HL-60/S4 (cell line): ENCODE measurements at regions not wholly inside any gene's neighbourhood (a gene's known extent, or its start where the extent isn't known, plus 50 kb on each side); places are given as distances from the start of the nearest gene placed in this dataset.
"Not testable (repeated sequence)": the region's sequence is repeated elsewhere in the genome, so short reads cannot be mapped to it uniquely, and the experiment has no call there.

ENCODE experiments used
- in situ Hi-C: fragments of 300-500 bp; cut with MboI; formaldehyde crosslinking; loops from 2 replicates; pipeline ENCODE4 v1.14.3; 2022; ENCODE audit warnings: low sequenced_read_pairs

- in situ Hi-C loops: no loop called here
Observed at GRCh38 chr4:12140864-12141263, 712.2 kb upstream of the HS3ST1 start.

GRCh38 chr4:12139296-12139695 is 710.6 kb upstream of the HS3ST1 start:
- in situ Hi-C loops: no loop called here

GRCh38 chr4:12138488-12138887 is 709.8 kb upstream of the HS3ST1 start:
- in situ Hi-C loops: no loop called here

- in situ Hi-C loops: no loop called here
Observed at GRCh38 chr4:12137575-12137974, 708.9 kb upstream of the HS3ST1 start.

- in situ Hi-C loops: no loop called here
Observed at GRCh38 chr4:12126474-12126873, 697.8 kb upstream of the HS3ST1 start.

- in situ Hi-C loops: no loop called here
Observed at GRCh38 chr4:12124138-12124537, 695.4 kb upstream of the HS3ST1 start.

GRCh38 chr4:12123707-12124106 is 695.0 kb upstream of the HS3ST1 start:
- in situ Hi-C loops: no loop called here

GRCh38 chr4:12122316-12122715 is 693.6 kb upstream of the HS3ST1 start:
- in situ Hi-C loops: no loop called here

- in situ Hi-C loops: no loop called here
Observed at GRCh38 chr4:12120968-12121367, 692.3 kb upstream of the HS3ST1 start.

GRCh38 chr4:12118651-12119213 is 690.0 kb upstream of the HS3ST1 start:
- in situ Hi-C loops: no loop called here

- in situ Hi-C loops: no loop called here
Observed at GRCh38 chr4:12116009-12116552, 687.4 kb upstream of the HS3ST1 start.

- in situ Hi-C loops: no loop called here
Observed at GRCh38 chr4:12110627-12111026, 681.9 kb upstream of the HS3ST1 start.

GRCh38 chr4:12109056-12109455 is 680.4 kb upstream of the HS3ST1 start:
- in situ Hi-C loops: not testable (repeated sequence)

- in situ Hi-C loops: no loop called here
Observed at GRCh38 chr4:12105519-12105918, 676.8 kb upstream of the HS3ST1 start.

GRCh38 chr4:12089920-12090319 is 661.2 kb upstream of the HS3ST1 start:
- in situ Hi-C loops: not testable (repeated sequence)

- in situ Hi-C loops: no loop called here
Observed at GRCh38 chr4:12084690-12085089, 656.0 kb upstream of the HS3ST1 start.

- in situ Hi-C loops: no loop called here
Observed at GRCh38 chr4:12071316-12071715, 642.6 kb upstream of the HS3ST1 start.

- in situ Hi-C loops: no loop called here
Observed at GRCh38 chr4:12053966-12054365, 625.3 kb upstream of the HS3ST1 start.

GRCh38 chr4:12053556-12053955 is 624.9 kb upstream of the HS3ST1 start:
- in situ Hi-C loops: no loop called here

- in situ Hi-C loops: no loop called here
Observed at GRCh38 chr4:12050357-12050756, 621.7 kb upstream of the HS3ST1 start.

- in situ Hi-C loops: no loop called here
Observed at GRCh38 chr4:12042818-12043217, 614.1 kb upstream of the HS3ST1 start.

- in situ Hi-C loops: no loop called here
Observed at GRCh38 chr4:12041828-12042227, 613.1 kb upstream of the HS3ST1 start.

GRCh38 chr4:12036450-12036849 is 607.8 kb upstream of the HS3ST1 start:
- in situ Hi-C loops: no loop called here
